22Rv1 (cell line): ENCODE measurements at regions not wholly inside any gene's neighbourhood (a gene's known extent, or its start where the extent isn't known, plus 50 kb on each side); places are given as distances from the start of the nearest gene placed in this dataset.

Experiments used
- CTCF ChIP-seq: fragments of 450-650 bp; IDR thresholded peaks from 2 replicates; pipeline ENCODE4 v1.5.1; 2017; ENCODE audit warnings: mild to moderate bottlenecking
- ZFX ChIP-seq: fragments of 450-650 bp; IDR thresholded peaks from 2 replicates; pipeline ENCODE4 v1.6.1; 2017; ENCODE audit warnings: antibody characterized with exemption, borderline replicate concordance

GRCh38 chr15:100716456-100717085 lies 114.2 kb downstream of the ASB7 start:
- TF ChIP-seq CTCF (no peak), ZFX (no peak)
